Right lobe of liver (tissue), 4 donors: ENCODE measurements at regions not wholly inside any gene's neighbourhood (a gene's known extent, or its start where the extent isn't known, plus 50 kb on each side); places are given as distances from the start of the nearest gene placed in this dataset.

Experiments used
- CTCF ChIP-seq, 4 donors: fragments of 200-600 bp in 3 of 4; fragments of 450-650 bp in 1 of 4; IDR thresholded peaks; one replicate each; pipeline versions ENCODE4 v1.5.1 to v1.8.0; 2016 to 2022; ENCODE audit warnings: antibody characterized with exemption in 4 of 4, mild to moderate bottlenecking in 2 of 4
- POLR2A ChIP-seq: fragments of 450-650 bp; IDR thresholded peaks from one replicate; pipeline ENCODE4 v1.6.1; 2017; ENCODE audit warnings: antibody characterized with exemption, mild to moderate bottlenecking
- donor health status: DM: no; HTN: no; CAD: no.
- donor health status: DM: no; HTN: no; CAD: no.
- donor health status: DM: no; HTN: yes; CAD: no.

- no peak for TF ChIP-seq CTCF (IDR thresholded peaks at IDR 0.05)
- TF ChIP-seq POLR2A = no peak
Observed at GRCh38 chr10:9285690-9286089, 1231.2 kb downstream of the GATA3 start.
